HepG2 (cell line): ENCODE measurements at regions not wholly inside any gene's neighbourhood (a gene's known extent, or its start where the extent isn't known, plus 50 kb on each side); places are given as distances from the start of the nearest gene placed in this dataset.

Experiments used
- CHD4 ChIP-seq: fragments of 200-600 bp; sonication (generic); IDR thresholded peaks from 2 replicates; pipeline ENCODE4 v1.7.0; 2017; ENCODE audit warnings: mild to moderate bottlenecking, low read length, borderline replicate concordance
- DMAP1 ChIP-seq: IDR thresholded peaks from 2 replicates; pipeline ENCODE4 v1.6.1; 2016
- KLF12 ChIP-seq: sonication (generic); formaldehyde crosslinking; IDR thresholded peaks from 2 replicates; pipeline ENCODE4 v1.4.0; 2020; ENCODE audit warnings: missing genetic modification reagents, borderline replicate concordance
- MEF2D ChIP-seq: sonication (generic); formaldehyde crosslinking; IDR thresholded peaks from 2 replicates; pipeline ENCODE4 v1.5.1; 2020; ENCODE audit warnings: mild to moderate bottlenecking, missing genetic modification reagents
- POLR2AphosphoS5 ChIP-seq: IDR thresholded peaks from 2 replicates; pipeline ENCODE4 v1.6.1; 2012; ENCODE audit warnings: low read depth, low read length
- REPIN1 ChIP-seq: sonication (generic); formaldehyde crosslinking; IDR thresholded peaks from 2 replicates; pipeline ENCODE4 v1.8.0; 2022; ENCODE audit warnings: missing genetic modification reagents, low read depth, mild to moderate bottlenecking, borderline replicate concordance
- RFX5 ChIP-seq: IDR thresholded peaks from 2 replicates; pipeline ENCODE4 v1.6.1; 2011; ENCODE audit warnings: low read depth, low read length, improper control_type of control experiment
- XBP1 ChIP-seq: sonication (generic); formaldehyde crosslinking; IDR thresholded peaks from 2 replicates; pipeline ENCODE4 v1.5.0; 2020; ENCODE audit warnings: missing genetic modification reagents
- ZBTB38 ChIP-seq: sonication (generic); formaldehyde crosslinking; IDR thresholded peaks from 2 replicates; pipeline ENCODE4 v1.5.1; 2020; ENCODE audit warnings: mild to moderate bottlenecking, missing genetic modification reagents
- ZNF781 ChIP-seq: sonication (generic); formaldehyde crosslinking; IDR thresholded peaks from 2 replicates; pipeline ENCODE4 v1.5.1; 2020; ENCODE audit warnings: borderline replicate concordance, mild to moderate bottlenecking, missing genetic modification reagents; ENCODE audit errors: not compliant biosample characterization
- ZSCAN30 ChIP-seq: sonication (generic); formaldehyde crosslinking; IDR thresholded peaks from 2 replicates; pipeline ENCODE4 v1.5.0; 2020; ENCODE audit warnings: mild to moderate bottlenecking, missing genetic modification reagents
- ZSCAN9 ChIP-seq: IDR thresholded peaks from 2 replicates; pipeline ENCODE4 v1.6.1; 2016; ENCODE audit warnings: borderline replicate concordance
- TF ChIP-seq, protein P1 (sequence below): sonication (generic); formaldehyde crosslinking; IDR thresholded peaks from 2 replicates; pipeline ENCODE4 v1.4.0; 2020; ENCODE audit warnings: missing genetic modification reagents, mild to moderate bottlenecking, borderline replicate concordance
- TF ChIP-seq, protein P2 (sequence below): sonication (generic); formaldehyde crosslinking; IDR thresholded peaks from 2 replicates; pipeline ENCODE4 v1.8.0; 2022; ENCODE audit warnings: low read depth, missing genetic modification reagents
- TF ChIP-seq, protein P3 (sequence below): sonication (generic); formaldehyde crosslinking; IDR thresholded peaks from 2 replicates; pipeline ENCODE4 v1.5.0; 2020; ENCODE audit warnings: mild to moderate bottlenecking, missing genetic modification reagents
- TF ChIP-seq, protein P4 (sequence below), 2 experiments: sonication (generic) in 1 of 2; formaldehyde crosslinking in 1 of 2; IDR thresholded peaks; 2 replicates each; pipeline versions ENCODE4 v1.4.0 to v1.6.1; 2016 to 2020; ENCODE audit warnings: borderline replicate concordance in 1 of 2, low read depth in 1 of 2, mild to moderate bottlenecking in 1 of 2, missing genetic modification reagents in 1 of 2

GRCh38 chr18:39841482-39842365 is 2113.3 kb upstream of the PIK3C3 start (continued):
- TF ChIP-seq KLF12 (CRISPR knock-in tag) = no peak
- TF ChIP-seq ZBTB38 (CRISPR knock-in tag) = no peak
- no peak for TF ChIP-seq ZNF781 (CRISPR knock-in tag)
- TF ChIP-seq MEF2D (CRISPR knock-in tag) = no peak
- TF ChIP-seq, protein P1, sequence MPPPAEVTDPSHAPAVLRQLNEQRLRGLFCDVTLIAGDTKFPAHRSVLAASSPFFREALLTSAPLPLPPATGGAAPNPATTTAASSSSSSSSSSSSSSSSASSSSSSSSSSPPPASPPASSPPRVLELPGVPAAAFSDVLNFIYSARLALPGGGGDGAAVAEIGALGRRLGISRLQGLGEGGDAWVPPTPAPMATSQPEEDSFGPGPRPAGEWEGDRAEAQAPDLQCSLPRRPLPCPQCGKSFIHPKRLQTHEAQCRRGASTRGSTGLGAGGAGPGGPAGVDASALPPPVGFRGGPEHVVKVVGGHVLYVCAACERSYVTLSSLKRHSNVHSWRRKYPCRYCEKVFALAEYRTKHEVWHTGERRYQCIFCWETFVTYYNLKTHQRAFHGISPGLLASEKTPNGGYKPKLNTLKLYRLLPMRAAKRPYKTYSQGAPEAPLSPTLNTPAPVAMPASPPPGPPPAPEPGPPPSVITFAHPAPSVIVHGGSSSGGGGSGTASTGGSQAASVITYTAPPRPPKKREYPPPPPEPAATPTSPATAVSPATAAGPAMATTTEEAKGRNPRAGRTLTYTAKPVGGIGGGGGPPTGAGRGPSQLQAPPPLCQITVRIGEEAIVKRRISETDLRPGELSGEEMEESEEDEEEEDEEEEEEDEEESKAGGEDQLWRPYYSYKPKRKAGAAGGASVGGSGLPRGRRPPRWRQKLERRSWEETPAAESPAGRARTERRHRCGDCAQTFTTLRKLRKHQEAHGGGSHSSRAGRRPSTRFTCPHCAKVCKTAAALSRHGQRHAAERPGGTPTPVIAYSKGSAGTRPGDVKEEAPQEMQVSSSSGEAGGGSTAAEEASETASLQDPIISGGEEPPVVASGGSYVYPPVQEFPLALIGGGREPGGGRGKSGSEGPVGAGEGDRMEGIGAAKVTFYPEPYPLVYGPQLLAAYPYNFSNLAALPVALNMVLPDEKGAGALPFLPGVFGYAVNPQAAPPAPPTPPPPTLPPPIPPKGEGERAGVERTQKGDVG = no peak
- TF ChIP-seq, protein P2, sequence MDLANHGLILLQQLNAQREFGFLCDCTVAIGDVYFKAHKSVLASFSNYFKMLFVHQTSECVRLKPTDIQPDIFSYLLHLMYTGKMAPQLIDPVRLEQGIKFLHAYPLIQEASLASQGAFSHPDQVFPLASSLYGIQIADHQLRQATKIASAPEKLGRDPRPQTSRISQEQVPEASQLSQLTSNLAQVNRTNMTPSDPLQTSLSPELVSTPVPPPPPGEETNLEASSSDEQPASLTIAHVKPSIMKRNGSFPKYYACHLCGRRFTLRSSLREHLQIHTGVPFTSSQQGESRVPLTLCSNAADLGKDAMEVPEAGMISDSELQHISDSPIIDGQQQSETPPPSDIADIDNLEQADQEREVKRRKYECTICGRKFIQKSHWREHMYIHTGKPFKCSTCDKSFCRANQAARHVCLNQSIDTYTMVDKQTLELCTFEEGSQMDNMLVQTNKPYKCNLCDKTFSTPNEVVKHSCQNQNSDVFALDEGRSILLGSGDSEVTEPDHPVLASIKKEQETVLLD (CRISPR knock-in tag) = no peak
- TF ChIP-seq DMAP1 = 0 out of 2 replicates have a peak, but pooled peaks have one; percentile 28
- no peak for TF ChIP-seq XBP1
- TF ChIP-seq, protein P3, sequence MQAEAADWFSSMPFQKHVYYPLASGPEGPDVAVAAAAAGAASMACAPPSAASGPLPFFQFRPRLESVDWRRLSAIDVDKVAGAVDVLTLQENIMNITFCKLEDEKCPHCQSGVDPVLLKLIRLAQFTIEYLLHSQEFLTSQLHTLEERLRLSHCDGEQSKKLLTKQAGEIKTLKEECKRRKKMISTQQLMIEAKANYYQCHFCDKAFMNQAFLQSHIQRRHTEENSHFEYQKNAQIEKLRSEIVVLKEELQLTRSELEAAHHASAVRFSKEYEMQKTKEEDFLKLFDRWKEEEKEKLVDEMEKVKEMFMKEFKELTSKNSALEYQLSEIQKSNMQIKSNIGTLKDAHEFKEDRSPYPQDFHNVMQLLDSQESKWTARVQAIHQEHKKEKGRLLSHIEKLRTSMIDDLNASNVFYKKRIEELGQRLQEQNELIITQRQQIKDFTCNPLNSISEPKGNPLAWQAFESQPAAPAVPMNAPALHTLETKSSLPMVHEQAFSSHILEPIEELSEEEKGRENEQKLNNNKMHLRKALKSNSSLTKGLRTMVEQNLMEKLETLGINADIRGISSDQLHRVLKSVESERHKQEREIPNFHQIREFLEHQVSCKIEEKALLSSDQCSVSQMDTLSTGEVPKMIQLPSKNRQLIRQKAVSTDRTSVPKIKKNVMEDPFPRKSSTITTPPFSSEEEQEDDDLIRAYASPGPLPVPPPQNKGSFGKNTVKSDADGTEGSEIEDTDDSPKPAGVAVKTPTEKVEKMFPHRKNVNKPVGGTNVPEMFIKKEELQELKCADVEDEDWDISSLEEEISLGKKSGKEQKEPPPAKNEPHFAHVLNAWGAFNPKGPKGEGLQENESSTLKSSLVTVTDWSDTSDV (CRISPR knock-in tag) = no peak
- no peak for TF ChIP-seq CHD4
- no peak for TF ChIP-seq POLR2AphosphoS5
- TF ChIP-seq ZSCAN30 = no peak
- TF ChIP-seq ZSCAN9 (CRISPR knock-in tag) = no peak
- TF ChIP-seq, protein P4, sequence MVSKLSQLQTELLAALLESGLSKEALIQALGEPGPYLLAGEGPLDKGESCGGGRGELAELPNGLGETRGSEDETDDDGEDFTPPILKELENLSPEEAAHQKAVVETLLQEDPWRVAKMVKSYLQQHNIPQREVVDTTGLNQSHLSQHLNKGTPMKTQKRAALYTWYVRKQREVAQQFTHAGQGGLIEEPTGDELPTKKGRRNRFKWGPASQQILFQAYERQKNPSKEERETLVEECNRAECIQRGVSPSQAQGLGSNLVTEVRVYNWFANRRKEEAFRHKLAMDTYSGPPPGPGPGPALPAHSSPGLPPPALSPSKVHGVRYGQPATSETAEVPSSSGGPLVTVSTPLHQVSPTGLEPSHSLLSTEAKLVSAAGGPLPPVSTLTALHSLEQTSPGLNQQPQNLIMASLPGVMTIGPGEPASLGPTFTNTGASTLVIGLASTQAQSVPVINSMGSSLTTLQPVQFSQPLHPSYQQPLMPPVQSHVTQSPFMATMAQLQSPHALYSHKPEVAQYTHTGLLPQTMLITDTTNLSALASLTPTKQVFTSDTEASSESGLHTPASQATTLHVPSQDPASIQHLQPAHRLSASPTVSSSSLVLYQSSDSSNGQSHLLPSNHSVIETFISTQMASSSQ (IDR thresholded peaks at IDR 0.05; ENCODE audit: low read depth) = no peak
- TF ChIP-seq, protein P4 (CRISPR knock-in tag; IDR thresholded peaks at IDR 0.05; ENCODE audit: borderline replicate concordance) = no peak
- TF ChIP-seq REPIN1 (CRISPR knock-in tag) = no peak
- no peak for TF ChIP-seq RFX5
